Right atrium auricular region (tissue), 2 donors: ENCODE measurements at regions not wholly inside any gene's neighbourhood (a gene's known extent, or its start where the extent isn't known, plus 50 kb on each side); places are given as distances from the start of the nearest gene placed in this dataset.

Source experiments
- DNase-seq: peaks from one replicate; pipeline ENCODE4 v3.0.0-alpha.2; 2019; ENCODE audit warnings: low spot score
- H3K27ac ChIP-seq, 2 donors: fragments of 200-600 bp; sonication (generic); 1 replicate in 1 of 2; 2 replicates in 1 of 2; pipeline ENCODE4 v1.5.1; 2016 to 2019
- H3K27me3 ChIP-seq, 2 donors: fragments of 200-600 bp; sonication (generic); one replicate each; pipeline versions ENCODE4 v1.5.1 to v1.6.0; 2017 to 2019
- H3K36me3 ChIP-seq: fragments of 200-600 bp; sonication (generic); one replicate; pipeline ENCODE4 v1.5.1; 2016
- H3K4me1 ChIP-seq, 2 donors: fragments of 200-600 bp; sonication (generic); one replicate each; pipeline versions ENCODE4 v1.5.1 to v1.6.0; 2017 to 2019
- H3K4me3 ChIP-seq, 2 donors: fragments of 200-600 bp; sonication (generic); 1 replicate in 1 of 2; 2 replicates in 1 of 2; pipeline ENCODE4 v1.5.1; 2017 to 2019; ENCODE audit warnings: mild to moderate bottlenecking in 1 of 2, moderate library complexity in 1 of 2
- H3K9me3 ChIP-seq, 2 donors: fragments of 200-600 bp; sonication (generic); one replicate each; pipeline ENCODE4 v1.5.1; 2019
- CTCF ChIP-seq, 2 donors: fragments of 200-600 bp; sonication (generic); IDR thresholded peaks; one replicate each; pipeline ENCODE4 v1.5.1; 2019; ENCODE audit warnings: antibody characterized with exemption in 2 of 2

DNA sequence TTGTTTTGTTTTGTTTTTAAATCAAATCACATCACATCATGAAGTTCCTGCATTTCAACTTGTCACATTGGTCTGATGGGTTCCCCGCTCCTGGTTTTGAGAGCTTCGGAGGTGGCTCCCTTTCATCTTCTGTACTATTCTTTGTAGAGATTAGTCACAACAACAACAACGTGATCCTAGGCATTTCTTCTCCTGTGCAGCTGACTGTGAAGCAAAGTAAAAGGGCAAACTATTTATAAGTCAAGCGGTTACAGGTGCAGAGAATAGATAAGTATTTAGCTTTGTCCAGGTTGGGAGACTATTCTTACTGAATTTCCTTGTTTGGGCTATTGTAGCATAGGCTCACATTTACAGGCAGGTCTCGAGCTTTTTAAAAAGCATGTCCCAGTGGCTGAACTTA is 197.7 kb upstream of the CDKN2B start:
- no peaks in the 10 kb centered on the region for H3K27me3 ChIP-seq
- no peak overlapping the region for H3K4me3 ChIP-seq
- no peak for DNase-seq
- no peaks in the 10 kb centered on the region for H3K36me3 ChIP-seq
- no peaks in the 10 kb centered on the region for H3K4me1 ChIP-seq
- H3K9me3 ChIP-seq: no peaks in the 10 kb centered on the region
- no peak overlapping the region for H3K27ac ChIP-seq
- TF ChIP-seq CTCF (IDR thresholded peaks at IDR 0.05): no peak

DNA sequence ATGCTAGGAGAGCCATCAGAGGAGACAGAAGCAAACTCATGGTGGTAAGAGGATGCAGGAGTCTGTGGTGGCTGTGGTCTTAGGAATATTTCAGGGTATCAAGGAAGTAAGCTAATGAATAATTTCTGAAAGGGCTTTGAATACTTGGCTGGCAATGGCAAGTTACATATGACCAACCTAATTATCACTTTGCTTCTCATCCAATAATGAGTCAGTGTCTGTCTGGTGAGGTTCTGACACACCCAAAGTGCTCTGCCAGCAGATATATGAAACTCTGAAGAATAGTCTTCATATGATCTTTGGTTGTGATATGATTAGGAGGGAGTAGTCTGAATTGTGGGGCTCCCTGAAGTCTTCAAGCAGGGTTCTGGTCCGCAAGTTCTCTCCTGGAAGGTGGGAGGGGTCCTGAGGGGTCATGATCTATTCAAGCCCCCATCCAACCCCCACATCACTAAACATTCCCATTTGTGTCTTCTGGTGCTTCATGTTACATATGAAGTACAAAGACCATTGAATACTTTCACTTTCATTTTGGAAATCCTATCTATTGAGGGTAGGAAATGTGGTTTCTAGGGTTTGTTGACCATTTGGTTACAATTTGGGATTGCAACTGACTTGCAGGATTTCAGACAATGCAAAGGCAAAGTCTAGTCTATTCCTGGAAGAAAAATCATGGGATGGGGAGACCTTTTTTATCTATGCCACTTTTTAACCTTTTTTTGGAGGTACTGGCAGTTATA is 199.9 kb upstream of the CDKN2B start:
- H3K4me1 ChIP-seq: no peaks in the 10 kb centered on the region
- H3K36me3 ChIP-seq: no peaks in the 10 kb centered on the region
- no peaks in the 10 kb centered on the region for H3K9me3 ChIP-seq
- H3K4me3 ChIP-seq: no peak overlapping the region
- no peaks in the 10 kb centered on the region for H3K27me3 ChIP-seq
- TF ChIP-seq CTCF (IDR thresholded peaks at IDR 0.05): no peak
- no peak overlapping the region for H3K27ac ChIP-seq
- DNase-seq: no peak

GRCh38 chr9:22210262-22210661 is 201.2 kb upstream of the CDKN2B start:
- H3K27me3 ChIP-seq: no peaks in the 10 kb centered on the region
- no peak overlapping the region for H3K27ac ChIP-seq
- no peak overlapping the region for H3K4me3 ChIP-seq
- no peaks in the 10 kb centered on the region for H3K9me3 ChIP-seq
- TF ChIP-seq CTCF (IDR thresholded peaks at IDR 0.05): no peak
- H3K4me1 ChIP-seq: no peaks in the 10 kb centered on the region
- no peaks in the 10 kb centered on the region for H3K36me3 ChIP-seq
- no peak for DNase-seq

GRCh38 chr9:22210936-22211335 is 201.8 kb upstream of the CDKN2B start:
- no peaks in the 10 kb centered on the region for H3K4me1 ChIP-seq
- no peak overlapping the region for H3K27ac ChIP-seq
- no peak for TF ChIP-seq CTCF (IDR thresholded peaks at IDR 0.05)
- H3K9me3 ChIP-seq: no peaks in the 10 kb centered on the region
- H3K4me3 ChIP-seq: no peak overlapping the region
- no peaks in the 10 kb centered on the region for H3K27me3 ChIP-seq
- no peak for DNase-seq
- H3K36me3 ChIP-seq: no peaks in the 10 kb centered on the region

- Histone ChIP-seq H3K4me1 (no peaks in the 10 kb centered on the region), H3K27me3 (no peaks in the 10 kb centered on the region), H3K27ac (no peak overlapping the region), H3K9me3 (no peaks in the 10 kb centered on the region), H3K36me3 (no peaks in the 10 kb centered on the region), H3K4me3 (no peak overlapping the region)
- TF ChIP-seq CTCF (IDR thresholded peaks at IDR 0.05): no peak
- no peak for DNase-seq
Measured at GRCh38 chr9:22211588-22212360, 202.7 kb upstream of the CDKN2B start.
